H1 (cell line): ENCODE measurements at regions not wholly inside any gene's neighbourhood (a gene's known extent, or its start where the extent isn't known, plus 50 kb on each side); places are given as distances from the start of the nearest gene placed in this dataset.
"Not testable (repeated sequence)": the region's sequence is repeated elsewhere in the genome, so short reads cannot be mapped to it uniquely, and the experiment has no call there.

ENCODE experiments used
- CTCF ChIA-PET: fragments of 300-600 bp; sonication (Branson Sonifier 250); formaldehyde crosslinking; loops from one replicate; lab custom pipeline; 2021; ENCODE audit not compliant: partially characterized antibody; lab: Charles Lee
- POLR2A ChIA-PET: fragments of 300-600 bp; sonication (Branson Sonifier 250); formaldehyde crosslinking; loops from one replicate; lab custom pipeline; 2021; ENCODE audit warnings: inconsistent platforms; ENCODE audit not compliant: partially characterized antibody; lab: Charles Lee
- DNase-seq, 2 experiments: peaks; one replicate each; pipeline versions ENCODE4 v3.0.0 to v3.0.0-alpha.2; 2010 to 2022; ENCODE audit warnings: low spot score in 2 of 2, low read depth in 1 of 2, mixed read lengths in 1 of 2
- FAIRE-seq: peaks from 2 replicates; lab custom pipeline; 2011; peaks lifted over from hg19 to GRCh38; lab: Jason Lieb, UNC
- H2AFZ ChIP-seq: 2 replicates; pipeline ENCODE4 v1.8.1; 2012; ENCODE audit warnings: low read length, inconsistent platforms
- H2AK5ac ChIP-seq: 2 replicates; pipeline ENCODE4 v1.6.1; 2013; ENCODE audit warnings: low read depth, low read length
- H2BK120ac ChIP-seq: replicated peaks from 2 replicates; pipeline ENCODE3; 2013; ENCODE audit warnings: low read depth, low read length, inconsistent platforms
- H2BK12ac ChIP-seq: 2 replicates; pipeline ENCODE4 v1.6.1; 2013; ENCODE audit warnings: low read depth, low read length
- H2BK15ac ChIP-seq: 2 replicates; pipeline ENCODE4 v1.6.1; 2013; ENCODE audit warnings: low read length
- H2BK20ac ChIP-seq: 2 replicates; pipeline ENCODE4 v1.6.1; 2013; ENCODE audit warnings: low read length
- H2BK5ac ChIP-seq: 2 replicates; pipeline ENCODE4 v1.6.1; 2013; ENCODE audit warnings: low read depth, low read length
- H3K14ac ChIP-seq: 2 replicates; pipeline ENCODE4 v1.6.1; 2013; ENCODE audit warnings: inconsistent platforms; ENCODE audit not compliant: insufficient read length
- H3K18ac ChIP-seq: 2 replicates; pipeline ENCODE4 v1.6.1; 2013; ENCODE audit warnings: low read length; ENCODE audit errors: extremely low read depth
- H3K23ac ChIP-seq: 2 replicates; pipeline ENCODE4 v1.6.1; 2013; ENCODE audit warnings: inconsistent platforms; ENCODE audit not compliant: insufficient read length
- H3K23me2 ChIP-seq: 2 replicates; pipeline ENCODE4 v1.6.1; 2013; ENCODE audit warnings: low read depth, low read length
- H3K27ac ChIP-seq: 2 replicates; pipeline ENCODE4 v1.6.1; 2011; ENCODE audit warnings: low read depth, low read length, inconsistent platforms
- H3K27me3 ChIP-seq, 4 experiments: replicated peaks in 1 of 4; 1 replicate in 1 of 4; 2 replicates in 3 of 4; pipeline versions ENCODE4 v1.6.1 to v1.8.1; 2011 to 2013; ENCODE audit warnings: low read length in 3 of 4, mild to moderate bottlenecking in 3 of 4, inconsistent platforms in 2 of 4, mixed read lengths in 2 of 4, moderate library complexity in 1 of 4; ENCODE audit not compliant: control insufficient read depth in 3 of 4, insufficient read depth in 3 of 4; ENCODE audit errors: extremely low read depth in 1 of 4
- H3K36me3 ChIP-seq, 4 experiments: 2 replicates each; pipeline versions ENCODE4 v1.6.1 to v1.8.1; 2011 to 2013; ENCODE audit warnings: mild to moderate bottlenecking in 4 of 4, low read length in 3 of 4, moderate library complexity in 2 of 4, control low read depth in 1 of 4, inconsistent platforms in 1 of 4; ENCODE audit not compliant: insufficient read depth in 4 of 4, control insufficient read depth in 2 of 4
- H3K4ac ChIP-seq: replicated peaks from 2 replicates; pipeline ENCODE3; 2013; ENCODE audit warnings: low read length, low read depth, mixed read lengths, inconsistent platforms; ENCODE audit not compliant: insufficient read length
- H3K4me1 ChIP-seq, 4 experiments: replicated peaks in 1 of 4; 1 replicate in 1 of 4; 2 replicates in 3 of 4; pipeline versions ENCODE4 v1.6.1 to v1.8.1; 2011 to 2013; ENCODE audit warnings: low read length in 3 of 4, inconsistent platforms in 2 of 4, mixed read lengths in 1 of 4; ENCODE audit not compliant: insufficient read depth in 4 of 4, control insufficient read depth in 3 of 4
- H3K4me2 ChIP-seq, 2 experiments: 2 replicates each; pipeline versions ENCODE4 v1.6.1 to v1.8.1; 2011 to 2013; ENCODE audit warnings: low read depth in 2 of 2, low read length in 2 of 2, control low read depth in 1 of 2, inconsistent platforms in 1 of 2, mild to moderate bottlenecking in 1 of 2; ENCODE audit not compliant: insufficient read depth in 1 of 2
- H3K4me3 ChIP-seq, 4 experiments: fragments of 200-600, 300-600 bp in 1 of 4; sonication (generic), shearing (Covaris generic), sonication (Bioruptor Twin) in 1 of 4; 2 replicates each; pipeline versions ENCODE4 v1.5.1 to v1.8.1; 2011 to 2016; ENCODE audit warnings: low read length in 4 of 4, low read depth in 3 of 4, control low read depth in 2 of 4, inconsistent platforms in 2 of 4, mild to moderate bottlenecking in 2 of 4, mixed read lengths in 1 of 4, moderate library complexity in 1 of 4; ENCODE audit not compliant: insufficient read depth in 2 of 4; ENCODE audit errors: extremely low read depth in 1 of 4
- H3K56ac ChIP-seq: replicated peaks from 2 replicates; pipeline ENCODE3; 2013; ENCODE audit warnings: low read depth, mild to moderate bottlenecking, mixed read lengths, low read length, inconsistent platforms; ENCODE audit not compliant: insufficient read length
- H3K79me1 ChIP-seq: 2 replicates; pipeline ENCODE4 v1.6.1; 2013; ENCODE audit warnings: low read depth, low read length, control low read depth
- H3K79me2 ChIP-seq, 2 experiments: 2 replicates each; pipeline versions ENCODE4 v1.6.1 to v1.8.1; 2012 to 2013; ENCODE audit warnings: low read length in 2 of 2, mild to moderate bottlenecking in 2 of 2, inconsistent platforms in 1 of 2; ENCODE audit not compliant: insufficient read depth in 2 of 2, control insufficient read depth in 1 of 2
- H3K9ac ChIP-seq, 4 experiments: replicated peaks in 1 of 4; 1 replicate in 1 of 4; 2 replicates in 3 of 4; pipeline versions ENCODE4 v1.6.1 to v1.8.1; 2011 to 2013; ENCODE audit warnings: low read depth in 3 of 4, low read length in 3 of 4, control low read depth in 2 of 4, mild to moderate bottlenecking in 2 of 4, moderate library complexity in 2 of 4, inconsistent platforms in 1 of 4; ENCODE audit errors: extremely low read depth in 1 of 4
- H3K9me3 ChIP-seq, 2 experiments: 2 replicates each; pipeline versions ENCODE4 v1.6.1 to v1.8.1; 2012 to 2013; ENCODE audit warnings: mild to moderate bottlenecking in 2 of 2, moderate library complexity in 2 of 2, control low read depth in 1 of 2, inconsistent platforms in 1 of 2, low read depth in 1 of 2, low read length in 1 of 2, mixed read lengths in 1 of 2; ENCODE audit not compliant: insufficient read depth in 2 of 2
- H4K20me1 ChIP-seq, 2 experiments: replicated peaks in 1 of 2; 2 replicates each; pipeline versions ENCODE3 to v1.8.1; 2011 to 2013; ENCODE audit warnings: inconsistent platforms in 2 of 2, low read length in 2 of 2, mild to moderate bottlenecking in 1 of 2; ENCODE audit not compliant: insufficient read depth in 2 of 2, control insufficient read depth in 1 of 2
- H4K5ac ChIP-seq: 2 replicates; pipeline ENCODE4 v1.6.1; 2013; ENCODE audit warnings: low read length, low read depth, mixed read lengths, inconsistent platforms; ENCODE audit not compliant: insufficient read length
- H4K8ac ChIP-seq: 2 replicates; pipeline ENCODE4 v1.8.0; 2013; ENCODE audit warnings: mild to moderate bottlenecking, moderate library complexity, low read length, inconsistent platforms; ENCODE audit not compliant: insufficient read depth; ENCODE audit errors: extremely low read depth
- H4K91ac ChIP-seq: replicated peaks from 2 replicates; pipeline ENCODE3; 2013; ENCODE audit warnings: low read length, mixed read lengths, inconsistent platforms; ENCODE audit not compliant: insufficient read length
- WGBS, 2 experiments: shearing (Covaris generic) in 1 of 2; methylation state at CpG; one replicate each; pipeline versions ENCODE4 v1.1.6 to v1.1.7; 2013 to 2015; ENCODE audit warnings: low lambda C conversion rate in 2 of 2, mixed read lengths in 2 of 2, inconsistent platforms in 1 of 2, low coverage in 1 of 2, missing lambda C conversion rate in 1 of 2; ENCODE audit not compliant: insufficient replicate concordance in 2 of 2, insufficient coverage in 1 of 2, insufficient read length in 1 of 2; ENCODE audit errors: extremely low coverage in 1 of 2, missing lambda C conversion rate in 1 of 2; 5-methylcytosine and 5-hydroxymethylcytosine counted together

- H3K79me1 ChIP-seq, H2BK12ac ChIP-seq, DNase-seq, H3K27ac ChIP-seq, H3K79me2 ChIP-seq, H3K4me1 ChIP-seq, H3K14ac ChIP-seq, H2BK5ac ChIP-seq, H2BK20ac ChIP-seq, H3K36me3 ChIP-seq, H2BK15ac ChIP-seq, H3K4me3 ChIP-seq, H3K27me3 ChIP-seq, H3K23ac ChIP-seq, H3K4ac ChIP-seq, H2AK5ac ChIP-seq, H3K56ac ChIP-seq, H4K20me1 ChIP-seq, POLR2A ChIA-PET, H3K18ac ChIP-seq, CTCF ChIA-PET, FAIRE-seq, H3K9me3 ChIP-seq, H3K4me2 ChIP-seq, H3K23me2 ChIP-seq, H4K5ac ChIP-seq, H4K91ac ChIP-seq, H4K8ac ChIP-seq, H2AFZ ChIP-seq, H2BK120ac ChIP-seq, H3K9ac ChIP-seq: not testable (repeated sequence)
- 89% methylated on average over 4 of the region's 4 CpGs; no CpG with 5 or more reads in 1 of the 2 experiments for WGBS, 2 experiments
Measured at GRCh38 chr4:78714598-78714997, 61.6 kb upstream of the BMP2K start.

- H4K8ac ChIP-seq, H3K18ac ChIP-seq, H3K27me3 ChIP-seq, H3K4ac ChIP-seq, H2BK15ac ChIP-seq, H2AFZ ChIP-seq, FAIRE-seq, CTCF ChIA-PET, H4K5ac ChIP-seq, H2BK120ac ChIP-seq, H2BK12ac ChIP-seq, H3K23ac ChIP-seq, H2BK20ac ChIP-seq, H2BK5ac ChIP-seq, H3K14ac ChIP-seq, POLR2A ChIA-PET, H3K9me3 ChIP-seq, H3K79me1 ChIP-seq, H3K56ac ChIP-seq, H3K4me3 ChIP-seq, H3K36me3 ChIP-seq, H2AK5ac ChIP-seq, H3K23me2 ChIP-seq, H3K27ac ChIP-seq, H3K79me2 ChIP-seq, H3K4me1 ChIP-seq, H4K20me1 ChIP-seq, DNase-seq, H3K4me2 ChIP-seq, H3K9ac ChIP-seq, H4K91ac ChIP-seq: not testable (repeated sequence)
- 82% methylated on average over 4 of the region's 6 CpGs; no CpG with 5 or more reads in 1 of the 2 experiments for WGBS, 2 experiments
Measured at GRCh38 chr4:78715372-78715771, 60.8 kb upstream of the BMP2K start.
